OCI-LY7 (cell line): ENCODE measurements at regions not wholly inside any gene's neighbourhood (a gene's known extent, or its start where the extent isn't known, plus 50 kb on each side); places are given as distances from the start of the nearest gene placed in this dataset.

Source experiments
- EZH2phosphoT487 ChIP-seq: fragments of 200-600 bp; sonication (generic); IDR thresholded peaks from 2 replicates; pipeline ENCODE4 v1.6.1; 2018; ENCODE audit warnings: low read depth, borderline replicate concordance, mild to moderate bottlenecking, mixed run types, antibody characterized with exemption, low read length, moderate library complexity, mixed read lengths
- TF ChIP-seq, protein P1 (sequence below): fragments of 200-600 bp; sonication (generic); conservative IDR thresholded peaks from 2 replicates; pipeline ENCODE4 v1.5.1; 2014; ENCODE audit warnings: mild to moderate bottlenecking, antibody characterized with exemption, low read length, moderate library complexity, mixed read lengths

DNA sequence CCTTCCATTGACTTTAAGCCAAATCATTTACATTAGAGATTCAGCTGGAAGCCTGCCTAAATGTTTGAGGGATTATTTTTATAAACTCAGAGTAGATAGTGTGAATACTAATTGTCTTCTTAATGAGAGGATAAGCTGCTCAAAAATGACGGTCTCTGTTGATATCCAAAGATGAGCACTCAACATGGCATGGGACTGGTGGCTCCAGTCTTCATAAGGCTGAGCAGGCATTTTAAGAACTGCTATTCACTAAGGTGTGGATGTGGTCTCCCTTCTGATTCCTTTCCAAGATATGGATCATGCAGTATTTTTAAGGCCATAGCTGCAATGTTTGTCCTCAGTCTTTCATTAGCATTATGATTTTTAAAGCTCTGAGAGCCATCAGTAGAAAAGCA is 377.5 kb upstream of the RIOK2 start:
- TF ChIP-seq, protein P1, sequence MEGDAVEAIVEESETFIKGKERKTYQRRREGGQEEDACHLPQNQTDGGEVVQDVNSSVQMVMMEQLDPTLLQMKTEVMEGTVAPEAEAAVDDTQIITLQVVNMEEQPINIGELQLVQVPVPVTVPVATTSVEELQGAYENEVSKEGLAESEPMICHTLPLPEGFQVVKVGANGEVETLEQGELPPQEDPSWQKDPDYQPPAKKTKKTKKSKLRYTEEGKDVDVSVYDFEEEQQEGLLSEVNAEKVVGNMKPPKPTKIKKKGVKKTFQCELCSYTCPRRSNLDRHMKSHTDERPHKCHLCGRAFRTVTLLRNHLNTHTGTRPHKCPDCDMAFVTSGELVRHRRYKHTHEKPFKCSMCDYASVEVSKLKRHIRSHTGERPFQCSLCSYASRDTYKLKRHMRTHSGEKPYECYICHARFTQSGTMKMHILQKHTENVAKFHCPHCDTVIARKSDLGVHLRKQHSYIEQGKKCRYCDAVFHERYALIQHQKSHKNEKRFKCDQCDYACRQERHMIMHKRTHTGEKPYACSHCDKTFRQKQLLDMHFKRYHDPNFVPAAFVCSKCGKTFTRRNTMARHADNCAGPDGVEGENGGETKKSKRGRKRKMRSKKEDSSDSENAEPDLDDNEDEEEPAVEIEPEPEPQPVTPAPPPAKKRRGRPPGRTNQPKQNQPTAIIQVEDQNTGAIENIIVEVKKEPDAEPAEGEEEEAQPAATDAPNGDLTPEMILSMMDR = no peak
- TF ChIP-seq EZH2phosphoT487 = no peak
